Aorta (tissue), 5 donors: ENCODE measurements at regions not wholly inside any gene's neighbourhood (a gene's known extent, or its start where the extent isn't known, plus 50 kb on each side); places are given as distances from the start of the nearest gene placed in this dataset.

Experiments used
- ATAC-seq: fragments of 200-7000 bp; cut with Tn5 transposase; one replicate; pipeline ENCODE4 v1.9.1; 2022; ENCODE audit warnings: moderate library complexity; ENCODE audit not compliant: low FRiP score
- DNase-seq, 2 donors: peaks; one replicate each; pipeline ENCODE4 v3.0.0-alpha.2; 2020
- H3K27ac ChIP-seq, 2 donors: one replicate each; pipeline ENCODE4 v1.5.1; 2013; ENCODE audit warnings: low read length in 2 of 2, mild to moderate bottlenecking in 2 of 2, moderate library complexity in 2 of 2, control low read depth in 1 of 2, inconsistent platforms in 1 of 2, low read depth in 1 of 2
- H3K27me3 ChIP-seq, 2 donors: one replicate each; pipeline ENCODE4 v1.6.1; 2013; ENCODE audit warnings: control low read depth in 1 of 2, low read length in 1 of 2, mild to moderate bottlenecking in 1 of 2, moderate library complexity in 1 of 2; ENCODE audit not compliant: insufficient read depth in 2 of 2, control insufficient read depth in 1 of 2
- H3K36me3 ChIP-seq, 2 donors: one replicate each; pipeline ENCODE4 v1.6.1; 2013; ENCODE audit warnings: control low read depth in 1 of 2, low read length in 1 of 2, mild to moderate bottlenecking in 1 of 2; ENCODE audit not compliant: insufficient read depth in 2 of 2, control insufficient read depth in 1 of 2
- H3K4me1 ChIP-seq, 2 donors: one replicate each; pipeline ENCODE4 v1.6.1; 2013; ENCODE audit warnings: low read length in 2 of 2, control low read depth in 1 of 2, mild to moderate bottlenecking in 1 of 2, moderate library complexity in 1 of 2; ENCODE audit not compliant: insufficient read depth in 2 of 2, control insufficient read depth in 1 of 2
- H3K4me3 ChIP-seq, 2 donors: one replicate each; pipeline ENCODE4 v1.5.1; 2013; ENCODE audit warnings: low read length in 2 of 2, control low read depth in 1 of 2, mild to moderate bottlenecking in 1 of 2
- H3K9me3 ChIP-seq: one replicate; pipeline ENCODE4 v1.6.1; 2013; ENCODE audit warnings: mild to moderate bottlenecking, low read length; ENCODE audit not compliant: control insufficient read depth
- WGBS, 2 donors: extraction: QIAGEN DNeasy Blood & Tissue Kit; methylation state at CpG; one replicate each; pipeline ENCODE4 v1.1.7; 2013; 5-methylcytosine and 5-hydroxymethylcytosine counted together
- intact Hi-C, 2 donors: fragments of 100-400 bp; cut with DNase I; formaldehyde crosslinking; loops; one replicate each; pipeline versions ENCODE4 v1.14.2 to v1.15.0; 2022
- donor health status: healthy with polysubstance abuse.
- donor health status: Bipolar disorder and iron deficiency.
- donor health status: DM: no; HTN: no; CAD: no.
- donor health status: DM: no; HTN: no; CAD: no.
- donor health status: DM: yes; HTN: yes; CAD: no.

GRCh38 chr11:82003024-82003423, 730.6 kb downstream of the FAM181B start:
- Histone ChIP-seq H3K36me3 (no peaks in the 10 kb centered on the region), H3K27ac (no peak overlapping the region), H3K9me3 (no peaks in the 10 kb centered on the region), H3K4me3 (no peak overlapping the region), H3K27me3 (no peaks in the 10 kb centered on the region), H3K4me1 (peaks cover 3 to 5% of the 10 kb centered on the region in 2 donors)
- DNase-seq (no peak), ATAC-seq (peak; percentile 20)
- 89 to 93% methylated on average over 8 of the region's 8 CpGs for WGBS, 2 donors
- intact Hi-C loops, result no loop called here

GRCh38 chr11:81995889-81996288, 737.8 kb downstream of the FAM181B start:
- H3K27ac ChIP-seq, result no peak overlapping the region
- H3K4me3 ChIP-seq, result no peak overlapping the region
- 71 to 80% methylated on average over 8 of the region's 8 CpGs for WGBS, 2 donors
- intact Hi-C loops, result no loop called here
- no peaks in the 10 kb centered on the region for H3K27me3 ChIP-seq
- H3K36me3 ChIP-seq, result no peaks in the 10 kb centered on the region
- H3K4me1 ChIP-seq, result no peaks in the 10 kb centered on the region
- H3K9me3 ChIP-seq, result no peaks in the 10 kb centered on the region
- ATAC-seq (no peak), DNase-seq (no peak)

- intact Hi-C loops, result no loop called here
- H3K36me3 ChIP-seq, result no peaks in the 10 kb centered on the region
Measured at GRCh38 chr11:81993755-81994154, 739.9 kb downstream of the FAM181B start.

GRCh38 chr11:81990659-81991443, 742.8 kb downstream of the FAM181B start:
- Histone ChIP-seq H3K4me3 (no peak overlapping the region), H3K36me3 (no peaks in the 10 kb centered on the region), H3K9me3 (no peaks in the 10 kb centered on the region), H3K27me3 (no peaks in the 10 kb centered on the region), H3K27ac (no peak overlapping the region), H3K4me1 (peaks cover 0 to 4% of the 10 kb centered on the region in 2 donors)
- WGBS, 2 donors, result 92 to 94% methylated on average over 25 to 27 of the region's 27 CpGs
- ATAC-seq (peak; percentile 57), DNase-seq (no peak)
- intact Hi-C loops, result no loop called here

More at GRCh38 chr11:81993755-81994154, 739.9 kb downstream of the FAM181B start:
- Histone ChIP-seq H3K4me3 (no peak overlapping the region), H3K9me3 (no peaks in the 10 kb centered on the region), H3K27ac (no peak overlapping the region), H3K4me1 (no peaks in the 10 kb centered on the region), H3K27me3 (no peaks in the 10 kb centered on the region)
- ATAC-seq, result no peak
- DNase-seq, result no peak

GRCh38 chr11:81989093-81989492, 744.6 kb downstream of the FAM181B start:
- ATAC-seq (no peak), DNase-seq (no peak)
- no peak overlapping the region for H3K4me3 ChIP-seq
- no peaks in the 10 kb centered on the region for H3K9me3 ChIP-seq
- WGBS, 2 donors, result 37 to 43% methylated on average over 3 of the region's 3 CpGs
- H3K36me3 ChIP-seq, result no peaks in the 10 kb centered on the region
- no peaks in the 10 kb centered on the region for H3K27me3 ChIP-seq
- H3K4me1 ChIP-seq, result peaks cover 0 to 4% of the 10 kb centered on the region in 2 donors
- H3K27ac ChIP-seq, result no peak overlapping the region
- intact Hi-C loops, result no loop called here

- Histone ChIP-seq H3K27ac (no peak overlapping the region), H3K4me1 (peaks cover 0 to 4% of the 10 kb centered on the region in 2 donors), H3K27me3 (no peaks in the 10 kb centered on the region), H3K9me3 (no peaks in the 10 kb centered on the region), H3K36me3 (no peaks in the 10 kb centered on the region), H3K4me3 (no peak overlapping the region)
- 49 to 59% methylated on average over 3 of the region's 3 CpGs for WGBS, 2 donors
- DNase-seq (no peak), ATAC-seq (peak; percentile 50)
- intact Hi-C loops, result no loop called here
Measured at GRCh38 chr11:81987829-81988472, 745.7 kb downstream of the FAM181B start.

- 87 to 91% methylated on average over 31 of the region's 31 CpGs for WGBS, 2 donors
- H3K9me3 ChIP-seq, result no peaks in the 10 kb centered on the region
Measured at GRCh38 chr11:81986556-81987161, 747.0 kb downstream of the FAM181B start.

GRCh38 chr11:81979448-81979847, 754.2 kb downstream of the FAM181B start:
- DNase-seq, result no peak
- WGBS, 2 donors, result 92 to 98% methylated on average over 1 of the region's 1 CpG
- H3K27ac ChIP-seq, result no peak overlapping the region
- no peaks in the 10 kb centered on the region for H3K9me3 ChIP-seq
- no peak for ATAC-seq
- intact Hi-C loops, result no loop called here
- H3K36me3 ChIP-seq, result no peaks in the 10 kb centered on the region
- H3K4me3 ChIP-seq, result no peak overlapping the region
- H3K4me1 ChIP-seq, result no peaks in the 10 kb centered on the region
- no peaks in the 10 kb centered on the region for H3K27me3 ChIP-seq

More at GRCh38 chr11:81986556-81987161, 747.0 kb downstream of the FAM181B start:
- no peak for ATAC-seq
- DNase-seq, result no peak
- H3K36me3 ChIP-seq, result no peaks in the 10 kb centered on the region
- no peak overlapping the region for H3K4me3 ChIP-seq
- intact Hi-C loops, result no loop called here
- no peak overlapping the region for H3K27ac ChIP-seq
- peaks cover 0 to 4% of the 10 kb centered on the region in 2 donors for H3K4me1 ChIP-seq
- H3K27me3 ChIP-seq, result no peaks in the 10 kb centered on the region
